ENCODE measurements at regions not wholly inside any gene's neighbourhood (a gene's known extent, or its start where the extent isn't known, plus 50 kb on each side); places are given as distances from the start of the nearest gene placed in this dataset.

DNA sequence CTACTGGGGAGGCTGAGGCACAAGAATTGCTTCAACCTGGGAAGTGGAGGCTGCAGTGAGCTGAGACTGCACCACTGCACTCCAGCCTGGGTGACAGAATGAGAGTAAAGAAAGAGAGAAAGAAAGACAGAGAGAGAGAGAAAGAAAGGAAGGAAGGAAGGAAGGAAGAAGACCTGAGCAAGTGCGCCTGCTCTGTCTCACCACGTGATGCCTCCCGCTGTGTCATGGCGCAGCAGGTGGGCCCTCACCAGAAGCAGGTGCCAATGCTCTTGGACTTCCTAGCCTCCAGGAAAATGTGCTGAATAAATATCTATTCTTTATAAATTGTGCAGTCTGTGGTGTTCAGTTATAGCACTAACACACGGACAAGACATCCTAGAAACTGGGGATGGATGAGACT is 270.0 kb downstream of the CYP26B1 start:
- peaks cover 0 to 31% (median 0%) of the 10 kb centered on the region in 4 donors for H3K4me1 ChIP-seq
- TF ChIP-seq, protein P1, sequence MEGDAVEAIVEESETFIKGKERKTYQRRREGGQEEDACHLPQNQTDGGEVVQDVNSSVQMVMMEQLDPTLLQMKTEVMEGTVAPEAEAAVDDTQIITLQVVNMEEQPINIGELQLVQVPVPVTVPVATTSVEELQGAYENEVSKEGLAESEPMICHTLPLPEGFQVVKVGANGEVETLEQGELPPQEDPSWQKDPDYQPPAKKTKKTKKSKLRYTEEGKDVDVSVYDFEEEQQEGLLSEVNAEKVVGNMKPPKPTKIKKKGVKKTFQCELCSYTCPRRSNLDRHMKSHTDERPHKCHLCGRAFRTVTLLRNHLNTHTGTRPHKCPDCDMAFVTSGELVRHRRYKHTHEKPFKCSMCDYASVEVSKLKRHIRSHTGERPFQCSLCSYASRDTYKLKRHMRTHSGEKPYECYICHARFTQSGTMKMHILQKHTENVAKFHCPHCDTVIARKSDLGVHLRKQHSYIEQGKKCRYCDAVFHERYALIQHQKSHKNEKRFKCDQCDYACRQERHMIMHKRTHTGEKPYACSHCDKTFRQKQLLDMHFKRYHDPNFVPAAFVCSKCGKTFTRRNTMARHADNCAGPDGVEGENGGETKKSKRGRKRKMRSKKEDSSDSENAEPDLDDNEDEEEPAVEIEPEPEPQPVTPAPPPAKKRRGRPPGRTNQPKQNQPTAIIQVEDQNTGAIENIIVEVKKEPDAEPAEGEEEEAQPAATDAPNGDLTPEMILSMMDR (IDR thresholded peaks at IDR 0.05), result no peak
- TF ChIP-seq EP300 (IDR thresholded peaks at IDR 0.05) (no peak), POLR2A (IDR thresholded peaks at IDR 0.05) (no peak)
- WGBS, 2 donors, result 90 to 93% methylated on average over 5 of the region's 5 CpGs

DNA sequence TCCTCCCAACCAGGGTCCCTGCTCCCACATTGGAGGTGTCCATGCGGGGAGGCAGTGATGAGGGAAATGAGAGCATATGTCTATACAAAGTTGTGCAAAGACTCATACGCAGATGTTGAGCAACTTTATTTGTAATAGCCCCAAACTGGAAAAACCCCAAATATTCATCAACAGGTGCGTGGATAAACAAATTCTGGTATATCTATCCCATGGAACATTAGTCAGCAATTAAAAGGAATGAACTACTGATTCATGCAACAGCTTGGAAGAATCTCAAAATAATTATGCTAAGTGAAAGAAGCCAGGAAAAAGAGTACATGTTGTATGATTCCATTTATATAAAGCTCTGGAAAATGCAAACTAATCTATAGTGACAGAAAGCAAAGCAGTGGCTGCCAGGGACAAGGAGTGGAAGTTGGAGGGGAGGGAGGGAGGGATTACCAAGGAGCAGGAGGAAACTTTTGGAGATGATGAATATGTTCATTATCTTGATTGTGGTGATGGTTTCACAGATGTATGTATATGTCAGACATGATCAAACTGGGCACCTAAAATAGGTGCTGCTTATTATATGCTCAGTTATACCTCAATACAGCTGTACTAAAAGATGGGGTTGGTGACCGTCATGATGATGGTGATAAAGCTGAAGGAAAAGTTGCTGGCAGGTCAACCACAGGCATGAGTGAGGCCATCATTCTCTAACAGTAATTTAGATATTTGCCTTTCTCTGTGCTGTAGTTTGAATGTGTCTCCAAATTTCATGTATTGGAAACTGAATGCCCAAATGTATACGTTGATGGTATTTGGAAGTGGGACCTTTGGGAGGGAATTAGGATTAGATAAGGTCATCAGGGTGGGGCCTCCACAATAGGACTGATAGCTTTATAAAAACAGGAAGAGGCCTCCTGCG is 270.9 kb downstream of the CYP26B1 start:
- H3K4me1 ChIP-seq, result peaks cover 0 to 27% (median 0%) of the 10 kb centered on the region in 4 donors
- TF ChIP-seq, protein P1 (IDR thresholded peaks at IDR 0.05), result no peak
- TF ChIP-seq POLR2A (IDR thresholded peaks at IDR 0.05) (no peak), EP300 (IDR thresholded peaks at IDR 0.05) (no peak)
- H3K27ac ChIP-seq, result no peak overlapping the region
- H3K27me3 ChIP-seq, result no peaks in the 10 kb centered on the region
- H3K36me3 ChIP-seq, result no peaks in the 10 kb centered on the region
- WGBS, 2 donors, result 90 to 92% methylated on average over 6 of the region's 6 CpGs
- no peak overlapping the region for H3K4me3 ChIP-seq
- DNase-seq (ENCODE audit: low spot score in 2 of 2), result no peak
- H3K9me3 ChIP-seq, result no peaks in the 10 kb centered on the region

More for the DNA sequence above, 270.0 kb downstream of the CYP26B1 start:
- no peak for DNase-seq (ENCODE audit: low spot score in 2 of 2)
- H3K27ac ChIP-seq, result no peak overlapping the region
- no peaks in the 10 kb centered on the region for H3K27me3 ChIP-seq
- H3K36me3 ChIP-seq, result no peaks in the 10 kb centered on the region
- no peak overlapping the region for H3K4me3 ChIP-seq
- H3K9me3 ChIP-seq, result no peaks in the 10 kb centered on the region

DNA sequence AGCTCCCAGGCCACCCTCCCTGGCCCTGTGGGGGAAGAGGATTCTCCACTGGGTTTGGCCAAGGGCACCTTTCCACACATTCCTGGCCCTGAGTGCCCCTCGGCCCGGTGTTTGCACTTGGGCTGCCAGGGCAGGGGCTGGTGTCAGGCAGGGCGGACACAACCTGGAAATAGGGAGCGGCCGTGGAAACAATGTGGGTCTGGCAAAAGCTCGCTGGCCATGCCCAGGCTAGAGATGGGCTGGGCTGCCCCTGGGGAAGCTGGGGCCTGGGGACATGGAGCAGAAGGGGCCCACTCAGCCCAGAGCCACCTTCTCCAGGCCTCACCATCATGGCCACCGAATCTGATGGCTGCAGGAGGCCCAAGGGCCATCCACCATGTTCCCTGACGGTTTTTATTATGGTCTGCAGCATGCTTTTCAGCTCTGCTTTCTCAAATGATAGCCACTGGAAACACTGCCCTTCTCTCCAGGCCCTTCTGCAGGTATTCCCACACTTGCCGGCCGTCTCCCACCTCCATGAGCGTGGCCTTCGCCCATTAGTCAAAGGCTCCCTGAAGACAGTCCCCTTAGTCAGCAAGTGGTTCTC is 275.1 kb downstream of the CYP26B1 start:
- Histone ChIP-seq H3K4me1 (peaks cover 0 to 8% (median 0%) of the 10 kb centered on the region in 4 donors), H3K27me3 (no peaks in the 10 kb centered on the region), H3K4me3 (no peak overlapping the region), H3K36me3 (no peaks in the 10 kb centered on the region), H3K9me3 (no peaks in the 10 kb centered on the region), H3K27ac (no peak overlapping the region)
- DNase-seq (ENCODE audit: low spot score in 2 of 2), result no peak
- 92 to 94% methylated on average over 8 to 12 of the region's 12 CpGs for WGBS, 2 donors
- no peak for TF ChIP-seq EP300 (IDR thresholded peaks at IDR 0.05)

DNA sequence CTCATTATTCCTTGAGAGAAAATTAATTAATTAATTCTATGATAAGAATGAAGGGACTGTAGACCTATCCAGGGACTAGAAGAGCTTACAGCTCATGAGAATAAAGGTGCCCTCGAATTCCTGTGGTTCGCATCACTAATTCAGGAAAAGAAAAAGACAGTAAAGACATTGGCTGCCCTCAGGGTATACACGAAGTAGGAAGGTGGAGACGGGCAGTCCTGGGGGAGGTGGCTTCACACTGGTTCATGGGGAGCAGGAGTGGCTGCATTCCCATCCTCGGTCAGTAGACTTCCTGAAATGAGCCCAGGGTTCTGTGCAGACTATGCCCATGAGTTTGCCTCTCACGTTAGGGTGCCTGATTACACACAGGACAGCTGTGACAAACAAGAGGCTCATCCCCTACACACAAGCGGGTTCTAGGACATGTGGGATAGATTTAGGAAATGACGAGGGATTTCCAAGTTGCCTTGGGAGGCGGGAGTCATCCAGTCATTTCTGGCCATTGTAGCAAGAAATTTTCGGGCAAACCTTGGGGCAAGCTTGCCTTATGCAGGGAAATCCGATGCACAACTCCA is 282.2 kb downstream of the CYP26B1 start:
- no peaks in the 10 kb centered on the region for H3K36me3 ChIP-seq
- no peaks in the 10 kb centered on the region for H3K9me3 ChIP-seq
- 77% methylated on average over 11 of the region's 11 CpGs for WGBS, 2 donors
- no peaks in the 10 kb centered on the region for H3K27me3 ChIP-seq
- peaks cover 0 to 10% (median 0%) of the 10 kb centered on the region in 4 donors for H3K4me1 ChIP-seq
- H3K4me3 ChIP-seq, result no peak overlapping the region
- no peak for DNase-seq (ENCODE audit: low spot score in 2 of 2)
- TF ChIP-seq, protein P1 (IDR thresholded peaks at IDR 0.05), result no peak
- no peak for TF ChIP-seq POLR2A (IDR thresholded peaks at IDR 0.05)
- no peak for TF ChIP-seq EP300 (IDR thresholded peaks at IDR 0.05)
- H3K27ac ChIP-seq, result no peak overlapping the region

DNA sequence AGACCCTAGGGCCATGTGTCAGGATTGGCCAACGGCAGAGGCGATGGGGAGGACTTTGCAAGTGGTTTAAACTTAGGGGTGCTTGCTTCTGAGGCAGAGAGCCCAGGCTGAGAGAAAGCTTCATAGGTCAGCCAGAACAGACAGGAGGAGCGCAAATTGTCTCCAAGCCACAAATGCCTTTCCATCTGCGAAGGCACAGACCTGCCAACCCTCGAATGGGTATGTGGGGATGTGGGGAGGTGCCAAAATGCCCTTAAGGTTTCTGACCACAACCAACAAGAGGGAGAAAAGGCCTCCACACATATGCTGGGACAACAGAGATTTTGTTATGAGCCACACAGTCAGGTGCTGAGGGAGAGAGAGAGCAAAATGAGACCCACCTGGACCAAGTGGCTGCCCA is 283.6 kb downstream of the CYP26B1 start:
- TF ChIP-seq, protein P1 (IDR thresholded peaks at IDR 0.05), result no peak
- TF ChIP-seq POLR2A (IDR thresholded peaks at IDR 0.05) (no peak), EP300 (IDR thresholded peaks at IDR 0.05) (no peak)
- Histone ChIP-seq H3K4me3 (no peak overlapping the region), H3K36me3 (no peaks in the 10 kb centered on the region), H3K27ac (no peak overlapping the region), H3K9me3 (no peaks in the 10 kb centered on the region), H3K4me1 (peaks cover 0 to 10% (median 0%) of the 10 kb centered on the region in 4 donors), H3K27me3 (no peaks in the 10 kb centered on the region)
- WGBS, 2 donors, result 78 to 81% methylated on average over 5 of the region's 5 CpGs
- no peak for DNase-seq (ENCODE audit: low spot score in 2 of 2)

All from tibial nerve (tissue), 4 donors.